H1 (cell line): ENCODE measurements at regions not wholly inside any gene's neighbourhood (a gene's known extent, or its start where the extent isn't known, plus 50 kb on each side); places are given as distances from the start of the nearest gene placed in this dataset.

ENCODE experiments used
- CTCF ChIA-PET: fragments of 300-600 bp; sonication (Branson Sonifier 250); formaldehyde crosslinking; loops from one replicate; lab custom pipeline; 2021; ENCODE audit not compliant: partially characterized antibody; lab: Charles Lee
- POLR2A ChIA-PET: fragments of 300-600 bp; sonication (Branson Sonifier 250); formaldehyde crosslinking; loops from one replicate; lab custom pipeline; 2021; ENCODE audit warnings: inconsistent platforms; ENCODE audit not compliant: partially characterized antibody; lab: Charles Lee
- DNase-seq, 2 experiments: peaks; one replicate each; pipeline versions ENCODE4 v3.0.0 to v3.0.0-alpha.2; 2010 to 2022; ENCODE audit warnings: low spot score in 2 of 2, low read depth in 1 of 2, mixed read lengths in 1 of 2
- FAIRE-seq: peaks from 2 replicates; lab custom pipeline; 2011; peaks lifted over from hg19 to GRCh38; lab: Jason Lieb, UNC
- H2AFZ ChIP-seq: 2 replicates; pipeline ENCODE4 v1.8.1; 2012; ENCODE audit warnings: low read length, inconsistent platforms
- H2AK5ac ChIP-seq: 2 replicates; pipeline ENCODE4 v1.6.1; 2013; ENCODE audit warnings: low read depth, low read length
- H2BK120ac ChIP-seq: replicated peaks from 2 replicates; pipeline ENCODE3; 2013; ENCODE audit warnings: low read depth, low read length, inconsistent platforms
- H2BK12ac ChIP-seq: 2 replicates; pipeline ENCODE4 v1.6.1; 2013; ENCODE audit warnings: low read depth, low read length
- H2BK15ac ChIP-seq: 2 replicates; pipeline ENCODE4 v1.6.1; 2013; ENCODE audit warnings: low read length
- H2BK20ac ChIP-seq: 2 replicates; pipeline ENCODE4 v1.6.1; 2013; ENCODE audit warnings: low read length
- H2BK5ac ChIP-seq: 2 replicates; pipeline ENCODE4 v1.6.1; 2013; ENCODE audit warnings: low read depth, low read length
- H3K14ac ChIP-seq: 2 replicates; pipeline ENCODE4 v1.6.1; 2013; ENCODE audit warnings: inconsistent platforms; ENCODE audit not compliant: insufficient read length
- H3K18ac ChIP-seq: 2 replicates; pipeline ENCODE4 v1.6.1; 2013; ENCODE audit warnings: low read length; ENCODE audit errors: extremely low read depth
- H3K23ac ChIP-seq: 2 replicates; pipeline ENCODE4 v1.6.1; 2013; ENCODE audit warnings: inconsistent platforms; ENCODE audit not compliant: insufficient read length
- H3K23me2 ChIP-seq: 2 replicates; pipeline ENCODE4 v1.6.1; 2013; ENCODE audit warnings: low read depth, low read length
- H3K27ac ChIP-seq: 2 replicates; pipeline ENCODE4 v1.6.1; 2011; ENCODE audit warnings: low read depth, low read length, inconsistent platforms
- H3K27me3 ChIP-seq, 4 experiments: replicated peaks in 1 of 4; 1 replicate in 1 of 4; 2 replicates in 3 of 4; pipeline versions ENCODE4 v1.6.1 to v1.8.1; 2011 to 2013; ENCODE audit warnings: low read length in 3 of 4, mild to moderate bottlenecking in 3 of 4, inconsistent platforms in 2 of 4, mixed read lengths in 2 of 4, moderate library complexity in 1 of 4; ENCODE audit not compliant: control insufficient read depth in 3 of 4, insufficient read depth in 3 of 4; ENCODE audit errors: extremely low read depth in 1 of 4
- H3K36me3 ChIP-seq, 4 experiments: 2 replicates each; pipeline versions ENCODE4 v1.6.1 to v1.8.1; 2011 to 2013; ENCODE audit warnings: mild to moderate bottlenecking in 4 of 4, low read length in 3 of 4, moderate library complexity in 2 of 4, control low read depth in 1 of 4, inconsistent platforms in 1 of 4; ENCODE audit not compliant: insufficient read depth in 4 of 4, control insufficient read depth in 2 of 4
- H3K4ac ChIP-seq: replicated peaks from 2 replicates; pipeline ENCODE3; 2013; ENCODE audit warnings: low read length, low read depth, mixed read lengths, inconsistent platforms; ENCODE audit not compliant: insufficient read length
- H3K4me1 ChIP-seq, 4 experiments: replicated peaks in 1 of 4; 1 replicate in 1 of 4; 2 replicates in 3 of 4; pipeline versions ENCODE4 v1.6.1 to v1.8.1; 2011 to 2013; ENCODE audit warnings: low read length in 3 of 4, inconsistent platforms in 2 of 4, mixed read lengths in 1 of 4; ENCODE audit not compliant: insufficient read depth in 4 of 4, control insufficient read depth in 3 of 4
- H3K4me2 ChIP-seq, 2 experiments: 2 replicates each; pipeline versions ENCODE4 v1.6.1 to v1.8.1; 2011 to 2013; ENCODE audit warnings: low read depth in 2 of 2, low read length in 2 of 2, control low read depth in 1 of 2, inconsistent platforms in 1 of 2, mild to moderate bottlenecking in 1 of 2; ENCODE audit not compliant: insufficient read depth in 1 of 2
- H3K4me3 ChIP-seq, 4 experiments: fragments of 200-600, 300-600 bp in 1 of 4; sonication (generic), shearing (Covaris generic), sonication (Bioruptor Twin) in 1 of 4; 2 replicates each; pipeline versions ENCODE4 v1.5.1 to v1.8.1; 2011 to 2016; ENCODE audit warnings: low read length in 4 of 4, low read depth in 3 of 4, control low read depth in 2 of 4, inconsistent platforms in 2 of 4, mild to moderate bottlenecking in 2 of 4, mixed read lengths in 1 of 4, moderate library complexity in 1 of 4; ENCODE audit not compliant: insufficient read depth in 2 of 4; ENCODE audit errors: extremely low read depth in 1 of 4
- H3K56ac ChIP-seq: replicated peaks from 2 replicates; pipeline ENCODE3; 2013; ENCODE audit warnings: low read depth, mild to moderate bottlenecking, mixed read lengths, low read length, inconsistent platforms; ENCODE audit not compliant: insufficient read length
- H3K79me1 ChIP-seq: 2 replicates; pipeline ENCODE4 v1.6.1; 2013; ENCODE audit warnings: low read depth, low read length, control low read depth
- H3K79me2 ChIP-seq, 2 experiments: 2 replicates each; pipeline versions ENCODE4 v1.6.1 to v1.8.1; 2012 to 2013; ENCODE audit warnings: low read length in 2 of 2, mild to moderate bottlenecking in 2 of 2, inconsistent platforms in 1 of 2; ENCODE audit not compliant: insufficient read depth in 2 of 2, control insufficient read depth in 1 of 2
- H3K9ac ChIP-seq, 4 experiments: replicated peaks in 1 of 4; 1 replicate in 1 of 4; 2 replicates in 3 of 4; pipeline versions ENCODE4 v1.6.1 to v1.8.1; 2011 to 2013; ENCODE audit warnings: low read depth in 3 of 4, low read length in 3 of 4, control low read depth in 2 of 4, mild to moderate bottlenecking in 2 of 4, moderate library complexity in 2 of 4, inconsistent platforms in 1 of 4; ENCODE audit errors: extremely low read depth in 1 of 4
- H3K9me3 ChIP-seq, 2 experiments: 2 replicates each; pipeline versions ENCODE4 v1.6.1 to v1.8.1; 2012 to 2013; ENCODE audit warnings: mild to moderate bottlenecking in 2 of 2, moderate library complexity in 2 of 2, control low read depth in 1 of 2, inconsistent platforms in 1 of 2, low read depth in 1 of 2, low read length in 1 of 2, mixed read lengths in 1 of 2; ENCODE audit not compliant: insufficient read depth in 2 of 2
- H4K20me1 ChIP-seq, 2 experiments: replicated peaks in 1 of 2; 2 replicates each; pipeline versions ENCODE3 to v1.8.1; 2011 to 2013; ENCODE audit warnings: inconsistent platforms in 2 of 2, low read length in 2 of 2, mild to moderate bottlenecking in 1 of 2; ENCODE audit not compliant: insufficient read depth in 2 of 2, control insufficient read depth in 1 of 2
- H4K5ac ChIP-seq: 2 replicates; pipeline ENCODE4 v1.6.1; 2013; ENCODE audit warnings: low read length, low read depth, mixed read lengths, inconsistent platforms; ENCODE audit not compliant: insufficient read length
- H4K8ac ChIP-seq: 2 replicates; pipeline ENCODE4 v1.8.0; 2013; ENCODE audit warnings: mild to moderate bottlenecking, moderate library complexity, low read length, inconsistent platforms; ENCODE audit not compliant: insufficient read depth; ENCODE audit errors: extremely low read depth
- H4K91ac ChIP-seq: replicated peaks from 2 replicates; pipeline ENCODE3; 2013; ENCODE audit warnings: low read length, mixed read lengths, inconsistent platforms; ENCODE audit not compliant: insufficient read length
- ATF3 ChIP-seq: IDR thresholded peaks from 2 replicates; pipeline ENCODE4 v1.6.1; 2011; ENCODE audit warnings: low read depth, mild to moderate bottlenecking, low read length; ENCODE audit not compliant: insufficient read depth
- BRCA1 ChIP-seq: IDR thresholded peaks from 2 replicates; pipeline ENCODE4 v1.6.1; 2012; ENCODE audit warnings: low read depth, low read length, improper control_type of control experiment
- CTCF ChIP-seq, 3 experiments: IDR thresholded peaks; 1 replicate in 2 of 3; 2 replicates in 1 of 3; pipeline versions ENCODE4 v1.5.1 to v1.6.1; 2011; ENCODE audit warnings: low read length in 3 of 3, mild to moderate bottlenecking in 3 of 3, inconsistent platforms in 2 of 3, low read depth in 1 of 3, moderate library complexity in 1 of 3; ENCODE audit not compliant: insufficient read depth in 1 of 3; ENCODE audit errors: control extremely low read depth in 1 of 3
- JUND ChIP-seq: IDR thresholded peaks from 2 replicates; pipeline ENCODE4 v1.6.1; 2011; ENCODE audit warnings: mild to moderate bottlenecking, improper control_type of control experiment, low read length
- MAFK ChIP-seq: IDR thresholded peaks from 2 replicates; pipeline ENCODE4 v1.6.1; 2012; ENCODE audit warnings: low read depth, mild to moderate bottlenecking, improper control_type of control experiment, low read length
- POU5F1 ChIP-seq: IDR thresholded peaks from 2 replicates; pipeline ENCODE4 v1.6.1; 2011; ENCODE audit warnings: low read depth, mild to moderate bottlenecking, low read length, moderate library complexity
- RFX5 ChIP-seq: IDR thresholded peaks from 2 replicates; pipeline ENCODE4 v1.6.1; 2011; ENCODE audit warnings: low read depth, low read length, improper control_type of control experiment, borderline replicate concordance
- RNF2 ChIP-seq: fragments of 200-900, 300-1000 bp; sonication (generic); IDR thresholded peaks from 2 replicates; pipeline ENCODE4 v1.7.1; 2016; ENCODE audit warnings: borderline replicate concordance, low read depth, mild to moderate bottlenecking, antibody characterized with exemption, low read length; ENCODE audit not compliant: poor library complexity, severe bottlenecking; ENCODE audit errors: missing control alignments
- SIRT6 ChIP-seq: IDR thresholded peaks from one replicate; pipeline ENCODE4 v1.7.1; 2012; ENCODE audit warnings: low read length, inconsistent platforms
- SRF ChIP-seq: IDR thresholded peaks from 2 replicates; pipeline ENCODE4 v1.6.1; 2011; ENCODE audit warnings: mild to moderate bottlenecking, low read depth, low read length, moderate library complexity
- WGBS, 2 experiments: shearing (Covaris generic) in 1 of 2; methylation state at CpG; one replicate each; pipeline versions ENCODE4 v1.1.6 to v1.1.7; 2013 to 2015; ENCODE audit warnings: low lambda C conversion rate in 2 of 2, mixed read lengths in 2 of 2, inconsistent platforms in 1 of 2, low coverage in 1 of 2, missing lambda C conversion rate in 1 of 2; ENCODE audit not compliant: insufficient replicate concordance in 2 of 2, insufficient coverage in 1 of 2, insufficient read length in 1 of 2; ENCODE audit errors: extremely low coverage in 1 of 2, missing lambda C conversion rate in 1 of 2; 5-methylcytosine and 5-hydroxymethylcytosine counted together

- H4K5ac ChIP-seq: no peak overlapping the region
- no peak overlapping the region for H2BK20ac ChIP-seq
- H3K56ac ChIP-seq: no peak overlapping the region
- no peak overlapping the region for H2BK120ac ChIP-seq
- no peak overlapping the region for H3K27ac ChIP-seq
- H2BK15ac ChIP-seq: no peak overlapping the region
- H3K27me3 ChIP-seq: peaks cover 0 to 1% (median 0%) of the 10 kb centered on the region in 4 experiments; a peak in 1 of 7 replicates
- no peak overlapping the region for H3K4me3 ChIP-seq
- POLR2A ChIA-PET: no interaction called here
- H3K23ac ChIP-seq: no peak overlapping the region
- H3K79me2 ChIP-seq: no peaks in the 10 kb centered on the region
- no peak overlapping the region for H2AK5ac ChIP-seq
- H2AFZ ChIP-seq: no peak overlapping the region
- no peak overlapping the region for H3K4ac ChIP-seq
- no peaks in the 10 kb centered on the region for H3K4me1 ChIP-seq
- H3K9ac ChIP-seq: no peak overlapping the region
- no peak overlapping the region for H4K8ac ChIP-seq
- no peak overlapping the region for H3K18ac ChIP-seq
- no peaks in the 10 kb centered on the region for H4K20me1 ChIP-seq
- FAIRE-seq: no peak
- no peak overlapping the region for H3K4me2 ChIP-seq
- 81% methylated on average over 3 of the region's 3 CpGs; no CpG with 5 or more reads in 1 of the 2 experiments for WGBS, 2 experiments
- no peak overlapping the region for H2BK5ac ChIP-seq
- H3K23me2 ChIP-seq: no peaks in the 10 kb centered on the region
- no peaks in the 10 kb centered on the region for H3K36me3 ChIP-seq
- H2BK12ac ChIP-seq: no peak overlapping the region
- H4K91ac ChIP-seq: no peak overlapping the region
- no peaks in the 10 kb centered on the region for H3K79me1 ChIP-seq
- CTCF ChIA-PET: interaction anchor here (0.6 kb wide), 1 partner anchor 519 kb away, joined by 3 read pairs; no protein-coding TSS in a partner anchor
- no peaks in the 10 kb centered on the region for H3K9me3 ChIP-seq
- H3K14ac ChIP-seq: no peak overlapping the region
- no peak for DNase-seq
- TF ChIP-seq SRF (no peak), JUND (no peak), RFX5 (no peak), POU5F1 (no peak), RNF2 (no peak), CTCF (IDR thresholded peaks at IDR 0.05; ENCODE audit: control extremely low read depth in 1 of 3, insufficient read depth in 1 of 3, low read depth in 1 of 3, low read length in 3 of 3) (no peak), MAFK (no peak), BRCA1 (no peak), ATF3 (no peak), SIRT6 (no peak)
Observed at GRCh38 chr6:122068291-122068769, 331.1 kb upstream of the HSF2 start.
